Testis (tissue), 2 donors: ENCODE measurements at regions not wholly inside any gene's neighbourhood (a gene's known extent, or its start where the extent isn't known, plus 50 kb on each side); places are given as distances from the start of the nearest gene placed in this dataset.

Experiments used
- POLR2A ChIP-seq: fragments of 450-650 bp; IDR thresholded peaks from one replicate; pipeline ENCODE4 v1.6.1; 2017; ENCODE audit warnings: antibody characterized with exemption, mild to moderate bottlenecking, moderate library complexity
- TF ChIP-seq, protein P1 (sequence below), 3 experiments: fragments of 450-650 bp in 2 of 3; fragments of 200-600 bp in 1 of 3; sonication (generic) in 1 of 3; IDR thresholded peaks; one replicate each; pipeline ENCODE4 v1.5.1; 2016 to 2019; ENCODE audit warnings: antibody characterized with exemption in 3 of 3, mild to moderate bottlenecking in 2 of 3, moderate library complexity in 1 of 3

- TF ChIP-seq, protein P1, sequence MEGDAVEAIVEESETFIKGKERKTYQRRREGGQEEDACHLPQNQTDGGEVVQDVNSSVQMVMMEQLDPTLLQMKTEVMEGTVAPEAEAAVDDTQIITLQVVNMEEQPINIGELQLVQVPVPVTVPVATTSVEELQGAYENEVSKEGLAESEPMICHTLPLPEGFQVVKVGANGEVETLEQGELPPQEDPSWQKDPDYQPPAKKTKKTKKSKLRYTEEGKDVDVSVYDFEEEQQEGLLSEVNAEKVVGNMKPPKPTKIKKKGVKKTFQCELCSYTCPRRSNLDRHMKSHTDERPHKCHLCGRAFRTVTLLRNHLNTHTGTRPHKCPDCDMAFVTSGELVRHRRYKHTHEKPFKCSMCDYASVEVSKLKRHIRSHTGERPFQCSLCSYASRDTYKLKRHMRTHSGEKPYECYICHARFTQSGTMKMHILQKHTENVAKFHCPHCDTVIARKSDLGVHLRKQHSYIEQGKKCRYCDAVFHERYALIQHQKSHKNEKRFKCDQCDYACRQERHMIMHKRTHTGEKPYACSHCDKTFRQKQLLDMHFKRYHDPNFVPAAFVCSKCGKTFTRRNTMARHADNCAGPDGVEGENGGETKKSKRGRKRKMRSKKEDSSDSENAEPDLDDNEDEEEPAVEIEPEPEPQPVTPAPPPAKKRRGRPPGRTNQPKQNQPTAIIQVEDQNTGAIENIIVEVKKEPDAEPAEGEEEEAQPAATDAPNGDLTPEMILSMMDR (IDR thresholded peaks at IDR 0.05): no peak
- no peak for TF ChIP-seq POLR2A
Measured at GRCh38 chr2:198710562-198710961, 747.2 kb downstream of the SATB2 start.
